GM19452 (cell line): ENCODE measurements at regions not wholly inside any gene's neighbourhood (a gene's known extent, or its start where the extent isn't known, plus 50 kb on each side); places are given as distances from the start of the nearest gene placed in this dataset.
"Not testable (repeated sequence)": the region's sequence is repeated elsewhere in the genome, so short reads cannot be mapped to it uniquely, and the experiment has no call there.

Experiments
- ATAC-seq: cut with Tn5 transposase; IDR thresholded peaks from one replicate; pipeline ENCODE4 v1.9.1; 2021; ENCODE audit not compliant: unreplicated experiment

GRCh38 chr4:60718874-60719273 lies 481.3 kb upstream of the ADGRL3 start:
- no peak for ATAC-seq

DNA sequence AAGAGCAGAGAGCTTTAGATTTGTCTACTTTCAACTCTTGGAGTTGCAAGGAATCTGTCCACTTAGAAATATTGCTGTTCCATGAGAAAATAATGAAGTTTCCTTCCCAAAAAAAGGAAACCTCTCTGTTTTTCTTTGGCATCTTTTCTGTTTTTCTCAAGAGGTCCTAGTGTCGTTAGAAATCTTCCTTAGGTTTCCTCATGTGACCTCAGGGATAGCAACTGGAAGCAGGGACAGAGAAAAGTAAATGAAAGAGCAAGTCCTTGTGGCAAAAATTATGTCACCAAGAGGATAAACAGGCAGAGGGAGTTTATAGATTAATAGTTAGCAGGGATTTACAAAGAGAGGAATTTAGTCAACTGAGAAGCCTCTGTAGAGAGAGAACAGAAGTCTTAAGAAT lies 478.4 kb upstream of the ADGRL3 start:
- no peak for ATAC-seq

DNA sequence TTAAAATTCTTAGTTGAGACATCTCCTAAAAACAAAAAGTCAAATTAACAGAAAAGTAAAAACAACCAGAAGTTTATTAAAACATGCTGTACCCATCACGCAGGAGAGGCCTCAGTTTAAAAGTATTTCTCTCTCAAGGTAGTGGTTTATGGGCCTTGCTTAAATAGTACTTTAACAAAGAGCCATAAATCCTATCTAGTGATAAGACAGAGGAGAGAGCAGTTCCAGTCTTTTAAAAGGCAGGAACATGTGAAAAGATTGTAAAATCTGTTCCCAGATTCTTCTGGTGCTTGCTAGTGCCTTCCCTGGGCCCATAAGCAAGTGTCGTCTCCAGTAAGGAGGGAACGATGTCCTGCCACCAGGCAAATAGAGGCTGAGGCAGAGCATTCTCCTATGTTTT lies 476.3 kb upstream of the ADGRL3 start:
- no peak for ATAC-seq

DNA sequence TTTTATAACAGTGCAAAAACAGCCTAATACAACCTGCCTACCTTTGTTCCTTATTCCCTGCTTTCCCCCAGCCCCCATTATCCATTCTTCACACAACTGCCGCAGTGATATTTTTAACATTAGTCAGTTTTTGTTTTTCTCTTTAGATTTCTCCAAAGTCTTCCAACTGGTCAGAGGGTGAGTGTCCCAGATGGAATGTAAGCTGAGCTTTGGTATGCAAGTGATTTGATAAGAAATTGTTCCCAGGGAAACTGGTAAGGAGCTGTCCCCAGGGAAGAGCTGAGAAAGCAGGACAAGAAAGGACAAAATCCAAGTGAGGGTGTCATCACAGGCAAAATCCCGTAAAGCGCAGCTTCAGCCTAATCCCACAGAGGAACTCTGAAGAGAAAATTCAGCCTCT lies 475.5 kb upstream of the ADGRL3 start:
- ATAC-seq: no peak

DNA sequence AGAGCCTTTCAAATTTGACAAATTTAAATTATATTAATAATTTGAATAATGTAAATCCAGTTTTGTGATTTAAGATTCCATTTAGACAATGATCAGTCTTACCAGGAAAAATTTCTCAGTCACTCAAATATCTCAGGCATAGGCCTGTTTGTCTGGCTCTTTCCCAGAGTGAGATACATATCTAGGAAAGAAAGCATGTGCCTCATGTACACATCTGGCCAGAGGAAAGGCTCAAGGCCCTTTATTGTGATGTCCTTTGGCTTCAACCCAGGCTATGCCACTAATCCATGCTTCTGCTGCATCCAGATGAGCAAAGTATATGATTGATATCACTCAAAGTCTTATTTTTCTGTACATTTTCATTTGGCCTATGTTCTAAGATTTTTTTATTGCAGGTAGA lies 473.3 kb upstream of the ADGRL3 start:
- ATAC-seq: no peak

GRCh38 chr4:60729194-60729593 lies 470.9 kb upstream of the ADGRL3 start:
- ATAC-seq: no peak

GRCh38 chr4:60729764-60730163 lies 470.4 kb upstream of the ADGRL3 start:
- not testable (repeated sequence) for ATAC-seq

GRCh38 chr4:60737858-60738257 lies 462.3 kb upstream of the ADGRL3 start:
- no peak for ATAC-seq

DNA sequence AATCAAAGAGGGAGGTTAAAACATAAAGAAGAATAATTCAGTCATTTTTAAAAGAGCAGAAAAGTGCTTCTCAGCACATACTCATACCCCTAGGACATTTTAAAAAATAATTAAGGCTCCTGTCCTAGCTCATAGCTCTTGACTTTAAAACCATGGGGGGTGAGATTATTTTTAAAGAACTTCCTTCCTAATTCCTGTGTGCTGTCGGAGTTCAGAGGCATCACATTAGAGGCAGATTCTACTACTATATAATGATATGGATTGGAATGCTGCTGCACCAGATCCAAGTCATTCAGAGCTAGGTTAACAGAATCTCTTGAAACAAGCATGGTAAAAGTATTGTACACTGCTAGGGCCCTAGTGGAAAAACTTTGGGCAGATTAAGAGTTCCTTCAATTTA lies 456.5 kb upstream of the ADGRL3 start:
- ATAC-seq: no peak

- ATAC-seq: no peak
Measured at GRCh38 chr4:60744767-60745166, 455.4 kb upstream of the ADGRL3 start.

DNA sequence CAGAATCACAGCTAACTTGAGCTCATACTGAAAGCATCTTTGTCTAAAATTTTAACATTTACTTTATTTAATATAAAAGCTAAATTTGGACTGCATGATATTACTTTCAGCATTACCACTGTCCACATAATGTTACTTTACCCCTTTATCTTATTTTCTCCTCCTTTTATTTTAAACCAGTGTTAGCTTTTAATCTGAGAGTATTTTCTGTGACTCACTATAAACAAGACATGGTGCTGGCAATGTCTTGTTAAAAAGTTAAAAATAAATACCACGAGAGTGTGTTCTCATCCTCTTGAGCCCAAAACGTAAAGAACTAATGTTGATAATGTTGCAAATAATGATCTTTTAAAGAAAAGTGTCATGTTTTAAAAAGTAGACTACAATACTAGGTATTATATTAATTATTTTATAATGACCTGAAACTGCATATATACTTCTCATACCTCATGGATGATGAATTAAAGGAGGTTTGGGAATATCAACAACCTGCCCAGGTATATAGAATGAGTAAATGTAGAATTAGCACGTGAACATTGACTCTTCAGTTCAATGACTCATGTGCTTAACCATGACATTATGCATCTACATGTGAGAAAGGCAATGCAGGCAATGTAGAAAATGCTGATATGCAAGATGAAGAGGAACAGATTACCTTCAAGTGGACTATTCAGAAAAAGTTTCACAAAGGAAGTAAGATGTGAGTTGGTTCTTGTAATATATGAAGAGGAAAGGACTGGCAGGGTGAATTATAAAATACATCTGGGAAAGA lies 454.1 kb upstream of the ADGRL3 start:
- ATAC-seq: no peak

DNA sequence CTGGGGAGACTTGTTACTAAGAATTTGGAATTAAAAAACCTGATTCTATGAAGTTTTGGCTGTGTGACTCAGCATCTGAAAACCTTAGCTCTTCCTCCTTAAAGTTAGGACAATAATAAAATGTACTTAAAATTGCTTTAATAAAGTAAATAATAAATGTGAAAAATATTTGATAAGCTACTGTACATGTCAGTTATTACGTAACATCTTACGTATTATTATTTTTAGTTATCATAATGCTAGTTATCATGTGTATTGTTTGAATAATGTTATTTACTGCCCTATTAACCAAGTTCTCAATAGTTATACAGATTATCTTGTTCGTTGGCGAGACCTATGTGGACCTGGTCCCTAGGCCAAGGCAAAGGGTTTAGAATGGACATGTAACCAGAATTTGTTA lies 449.2 kb upstream of the ADGRL3 start:
- ATAC-seq: no peak

GRCh38 chr4:60757986-60758680 lies 442.0 kb upstream of the ADGRL3 start:
- no peak for ATAC-seq

- no peak for ATAC-seq
Measured at GRCh38 chr4:60759518-60760245, 440.4 kb upstream of the ADGRL3 start.

GRCh38 chr4:60780874-60781273 lies 419.3 kb upstream of the ADGRL3 start:
- ATAC-seq: no peak

DNA sequence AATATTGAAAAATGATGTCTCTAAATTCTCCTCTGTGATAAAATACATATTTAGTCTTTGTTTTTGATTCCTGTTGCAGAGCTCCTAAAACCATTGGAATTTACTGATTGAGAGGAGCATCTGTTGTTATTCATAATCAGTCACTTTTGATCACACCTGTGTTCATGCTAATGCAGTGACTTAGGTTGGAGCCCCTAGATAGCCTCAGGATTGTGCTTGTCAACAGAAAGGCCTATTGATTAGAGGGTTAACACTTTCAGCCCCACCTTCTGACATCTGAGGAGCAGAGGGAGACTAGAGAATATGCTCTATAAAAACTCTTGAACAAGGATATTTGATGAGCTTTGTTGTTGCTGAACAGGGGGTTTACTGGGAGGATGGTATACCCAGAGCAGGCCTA lies 409.5 kb upstream of the ADGRL3 start:
- no peak for ATAC-seq

GRCh38 chr4:60794372-60794771 lies 405.8 kb upstream of the ADGRL3 start:
- no peak for ATAC-seq

DNA sequence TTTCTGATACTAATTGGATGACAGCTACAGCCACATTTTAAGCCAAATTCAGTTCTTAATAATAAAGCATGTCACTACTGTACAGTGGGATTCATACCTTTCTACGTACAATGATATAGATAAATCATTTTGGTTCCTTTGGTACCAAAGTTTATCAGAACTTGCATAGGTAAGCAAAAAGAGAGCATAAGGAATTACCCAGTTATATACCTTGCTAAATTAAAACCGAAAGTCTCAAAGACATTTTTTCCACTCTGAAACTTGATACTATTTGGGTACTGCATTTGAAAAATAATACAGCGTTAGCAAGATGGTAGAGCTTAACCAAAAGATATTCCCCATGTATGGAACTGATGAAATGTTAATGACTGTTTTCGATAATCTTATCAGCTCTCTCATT lies 400.9 kb upstream of the ADGRL3 start:
- no peak for ATAC-seq

DNA sequence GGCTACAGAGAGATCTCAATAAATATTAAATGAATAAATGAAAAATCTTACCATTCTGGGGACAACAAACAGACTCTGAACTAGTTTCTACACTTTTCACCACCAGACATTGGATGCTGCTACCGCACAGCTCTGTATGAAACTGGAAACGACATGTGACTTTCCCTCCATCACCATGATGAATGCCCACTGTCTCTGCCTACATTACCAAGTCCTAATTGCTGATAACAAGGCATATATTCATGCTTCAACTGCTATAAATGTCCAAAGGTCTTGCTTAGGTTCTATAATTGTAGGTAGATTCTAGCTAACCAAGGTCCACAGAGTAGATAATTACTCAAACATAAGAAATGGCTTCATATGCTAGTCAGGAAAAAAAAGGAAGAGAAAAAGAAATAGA lies 399.4 kb upstream of the ADGRL3 start:
- ATAC-seq: no peak

GRCh38 chr4:60805500-60806313 lies 394.4 kb upstream of the ADGRL3 start:
- no peak for ATAC-seq
